NCI-H1417 treated with DMSO at 0.1 percent for 48 hours (cell line): ENCODE measurements at regions not wholly inside any gene's neighbourhood (a gene's known extent, or its start where the extent isn't known, plus 50 kb on each side); places are given as distances from the start of the nearest gene placed in this dataset.

Source experiments
- DNase-seq: peaks from one replicate; lab custom pipeline; 2025; lab: John Stamatoyannopoulos, UW

DNA sequence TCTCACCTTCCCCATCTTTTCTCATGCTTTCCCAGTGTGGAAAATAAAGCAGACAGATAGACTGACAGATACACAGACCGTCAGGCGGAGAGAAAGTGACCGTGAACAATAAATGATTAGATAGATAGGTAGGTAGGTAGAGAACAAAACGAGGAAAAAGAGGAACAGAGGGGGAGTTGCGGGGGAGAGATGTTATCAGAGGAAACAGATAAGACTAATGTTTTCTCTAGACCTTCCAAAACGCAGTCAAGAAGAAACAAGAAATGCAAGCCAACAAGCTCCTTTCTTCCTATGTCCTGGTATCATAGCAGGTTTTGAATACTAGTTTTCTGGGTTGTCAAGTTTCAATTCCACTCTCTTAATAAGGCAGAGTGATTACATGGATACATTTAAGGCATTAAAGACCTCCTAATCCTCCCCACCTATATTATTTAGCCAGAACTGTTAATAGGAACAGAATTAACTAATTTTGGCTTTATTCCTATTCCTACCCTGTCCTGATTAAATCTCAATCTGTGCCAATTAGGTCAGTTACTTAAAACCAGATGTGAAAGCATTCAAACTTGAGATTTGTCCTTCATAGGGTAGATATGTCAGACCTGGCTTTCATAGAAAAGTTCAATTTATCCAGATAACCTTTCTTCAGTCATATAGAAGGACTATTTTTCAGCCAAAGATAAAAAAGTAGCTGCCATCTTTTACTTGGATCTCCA, 89.0 kb upstream of the PTPRR start:
- DNase-seq, result no peak

DNA sequence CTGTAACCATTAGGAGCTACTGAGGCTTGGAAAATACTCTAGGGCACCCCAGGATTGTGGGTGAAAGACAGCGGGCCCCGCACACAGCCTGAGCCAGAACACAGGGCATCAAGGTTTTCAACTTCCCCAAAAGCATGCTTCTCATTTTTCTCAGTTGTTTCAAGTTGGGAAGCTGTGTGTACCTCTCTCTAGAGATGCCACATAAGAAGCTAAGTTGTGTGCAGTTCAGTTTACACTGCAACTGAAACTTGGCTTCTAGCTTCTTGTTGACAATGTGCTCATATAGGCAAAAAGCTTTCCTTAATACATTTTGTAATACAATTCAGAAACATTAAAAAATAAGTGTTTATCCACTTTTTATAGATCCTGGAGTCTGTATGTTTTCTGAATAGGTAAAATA, 88.1 kb upstream of the PTPRR start:
- no peak for DNase-seq

DNA sequence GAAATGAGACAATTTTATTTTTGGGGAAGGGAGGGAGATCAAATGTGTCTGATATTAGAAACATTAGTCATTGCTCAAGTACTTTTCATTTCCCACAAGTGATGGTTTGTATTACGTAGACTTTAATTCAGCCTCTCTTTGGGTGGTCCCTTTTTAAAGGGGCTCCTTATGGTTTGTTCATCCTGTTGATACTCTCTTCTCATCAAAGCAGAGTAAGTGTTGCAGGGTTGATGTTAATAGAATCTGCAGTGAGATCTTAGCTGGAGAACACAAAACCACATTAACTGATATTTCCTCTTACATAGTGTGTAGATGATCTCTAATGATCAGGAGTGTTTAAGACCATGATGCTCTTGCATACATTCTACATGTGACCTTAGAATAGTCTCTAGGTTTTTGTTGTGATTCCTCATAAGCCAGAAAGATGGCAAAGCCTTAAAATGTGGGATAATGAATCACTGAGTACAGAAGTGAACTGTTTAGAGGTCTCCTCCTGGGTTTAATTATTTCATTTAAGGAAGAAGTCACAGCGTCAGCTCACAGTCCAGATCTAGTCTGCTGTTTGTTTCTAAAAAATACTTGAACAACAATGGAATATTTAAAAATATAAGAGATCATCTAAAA, 87.4 kb upstream of the PTPRR start:
- no peak for DNase-seq

GRCh38 chr12:71007020-71007419, 86.5 kb upstream of the PTPRR start:
- no peak for DNase-seq

DNA sequence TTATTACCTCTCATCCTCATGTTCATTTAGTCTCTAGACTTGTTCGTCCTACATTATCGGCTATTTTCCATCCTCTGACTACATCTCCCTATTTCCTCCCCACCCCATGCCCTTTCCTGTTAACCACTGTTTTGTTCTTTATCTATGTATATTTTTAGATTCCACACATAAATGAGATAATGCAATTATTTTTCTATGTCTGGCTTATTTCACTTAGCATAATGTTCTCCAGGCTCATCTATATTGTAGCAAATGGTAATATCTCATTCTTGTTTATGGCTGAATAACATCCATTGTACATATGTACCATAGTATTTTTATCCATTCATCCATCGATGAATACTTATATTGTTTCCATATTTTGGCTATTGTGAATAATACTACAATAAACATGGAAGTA, 84.6 kb upstream of the PTPRR start:
- DNase-seq, result no peak

DNA sequence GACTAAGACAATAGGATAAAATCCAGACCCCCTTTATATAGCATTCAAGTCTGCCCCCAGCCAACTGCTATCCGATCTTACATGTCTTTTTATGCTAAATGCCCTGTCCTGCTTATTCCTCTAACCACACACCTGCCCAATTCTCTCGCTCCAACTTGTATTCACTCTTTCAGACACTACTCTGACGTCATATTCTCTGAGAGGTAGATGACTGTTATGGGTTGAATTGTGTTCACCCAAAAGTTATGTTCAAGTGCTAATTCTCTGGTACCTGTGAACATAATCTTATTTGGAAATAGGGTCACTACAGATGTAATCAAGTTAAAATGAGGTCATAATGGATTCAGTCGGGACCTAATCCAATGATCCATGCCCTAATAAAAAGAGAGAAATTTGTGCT, 84.0 kb upstream of the PTPRR start:
- no peak for DNase-seq

DNA sequence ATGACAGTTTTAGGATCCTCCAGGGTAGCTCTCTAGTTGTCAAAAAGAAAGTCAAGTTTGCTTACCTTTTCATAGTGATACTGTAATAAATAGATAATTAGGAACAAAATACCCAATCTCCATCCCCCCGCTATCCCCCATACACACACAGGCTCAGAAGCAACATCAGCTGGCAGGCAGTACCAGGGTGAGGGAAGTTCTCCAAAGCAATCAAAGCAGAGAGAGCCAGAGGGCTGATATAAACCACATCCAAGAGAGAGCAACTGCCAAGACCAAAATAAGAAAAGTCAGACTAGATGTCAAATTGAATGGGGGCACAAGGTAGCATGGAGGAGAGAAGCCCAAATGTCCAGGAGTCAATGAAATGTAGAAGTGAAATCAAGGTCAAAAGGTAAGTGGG, 80.2 kb upstream of the PTPRR start:
- no peak for DNase-seq

DNA sequence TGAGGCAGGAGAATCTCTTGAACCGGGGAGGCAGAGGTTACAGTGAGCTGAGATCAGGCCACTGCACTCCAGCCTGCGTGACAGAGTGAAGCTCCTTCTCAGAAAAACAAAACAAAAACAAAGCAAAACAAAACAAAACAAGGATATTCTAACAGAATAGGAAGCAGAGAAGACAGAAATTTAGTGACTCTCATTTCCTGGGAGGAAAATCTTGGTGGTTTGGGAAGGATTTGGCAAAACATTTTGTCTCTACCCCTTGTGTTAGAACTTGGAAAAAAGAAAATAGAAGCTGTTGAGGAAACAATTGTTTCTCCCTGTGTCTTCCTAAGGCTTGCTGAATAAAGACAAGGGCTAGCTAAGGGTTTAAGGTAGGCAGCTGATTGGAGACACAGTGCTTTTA, 79.7 kb upstream of the PTPRR start:
- no peak for DNase-seq

DNA sequence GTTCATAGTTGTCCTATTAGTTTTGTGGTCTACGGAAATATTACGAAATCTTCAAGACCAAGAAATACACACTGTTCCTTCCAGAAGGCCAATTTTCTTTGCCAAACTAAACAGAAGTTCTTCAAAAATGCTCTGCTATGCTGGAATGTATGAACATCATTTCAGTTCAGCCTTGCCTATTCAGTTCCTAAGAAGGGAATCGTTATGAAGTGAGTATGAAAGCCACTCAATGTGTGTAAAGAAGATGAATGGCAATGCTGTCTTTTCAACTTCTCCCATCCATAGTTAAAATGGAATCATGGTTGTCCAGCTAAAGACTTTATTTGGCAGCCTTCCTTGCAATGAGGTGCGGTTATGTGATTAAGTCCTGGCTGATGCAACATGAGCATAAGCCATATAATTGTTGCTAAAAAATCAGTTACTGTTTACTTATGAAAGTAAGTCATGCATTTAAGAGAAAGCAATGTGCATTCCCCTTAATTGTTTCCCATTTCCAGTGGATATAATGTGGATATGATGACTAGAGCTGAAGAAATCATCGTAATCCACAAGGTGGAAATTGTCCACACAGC, 73.8 kb upstream of the PTPRR start:
- DNase-seq, result no peak

- DNase-seq, result no peak
These were observed 68.7 kb upstream of the PTPRR start for GRCh38 chr12:70989232-70989631.

- no peak for DNase-seq
These were observed 65.3 kb upstream of the PTPRR start for GRCh38 chr12:70985850-70986249.

DNA sequence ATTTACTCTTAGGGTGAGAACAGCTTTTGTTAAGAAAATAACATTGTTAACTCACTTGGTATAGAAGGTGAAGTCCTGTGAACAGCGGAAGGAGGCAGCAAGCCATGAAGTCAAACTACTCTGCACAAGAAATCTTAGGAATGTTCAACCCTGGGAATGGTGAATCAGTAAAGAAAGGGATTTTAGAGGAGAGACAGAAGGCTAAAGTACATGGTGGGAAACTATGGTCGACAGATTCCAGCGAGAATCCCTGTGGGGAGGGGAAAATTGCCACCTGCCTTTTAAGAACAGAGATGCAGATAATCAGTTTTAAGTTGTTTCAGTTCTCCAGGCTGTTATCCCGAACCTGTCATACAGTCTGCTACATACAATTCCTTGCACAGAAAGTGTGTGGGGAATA, 63.2 kb upstream of the PTPRR start:
- no peak for DNase-seq

- no peak for DNase-seq
These were observed 62.5 kb upstream of the PTPRR start for GRCh38 chr12:70982991-70983390.

DNA sequence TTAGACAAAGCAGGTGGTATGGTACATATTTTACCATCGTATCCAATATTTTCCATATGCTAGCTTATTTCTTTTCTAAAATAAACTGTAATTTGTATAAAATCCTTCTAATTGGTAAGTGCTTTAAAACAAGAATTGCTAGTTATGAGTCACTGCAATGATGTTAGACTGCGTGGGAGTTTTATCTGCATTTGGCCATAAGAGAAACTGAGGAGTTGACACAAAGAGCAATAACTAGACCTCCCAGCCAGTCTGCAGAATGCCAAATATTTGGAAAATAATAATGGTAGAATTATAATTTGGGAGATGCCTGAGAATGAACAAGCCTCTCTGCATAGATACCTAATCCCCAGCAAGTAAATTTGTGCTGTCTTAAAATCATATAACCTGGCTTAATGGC, 61.7 kb upstream of the PTPRR start:
- DNase-seq, result no peak

DNA sequence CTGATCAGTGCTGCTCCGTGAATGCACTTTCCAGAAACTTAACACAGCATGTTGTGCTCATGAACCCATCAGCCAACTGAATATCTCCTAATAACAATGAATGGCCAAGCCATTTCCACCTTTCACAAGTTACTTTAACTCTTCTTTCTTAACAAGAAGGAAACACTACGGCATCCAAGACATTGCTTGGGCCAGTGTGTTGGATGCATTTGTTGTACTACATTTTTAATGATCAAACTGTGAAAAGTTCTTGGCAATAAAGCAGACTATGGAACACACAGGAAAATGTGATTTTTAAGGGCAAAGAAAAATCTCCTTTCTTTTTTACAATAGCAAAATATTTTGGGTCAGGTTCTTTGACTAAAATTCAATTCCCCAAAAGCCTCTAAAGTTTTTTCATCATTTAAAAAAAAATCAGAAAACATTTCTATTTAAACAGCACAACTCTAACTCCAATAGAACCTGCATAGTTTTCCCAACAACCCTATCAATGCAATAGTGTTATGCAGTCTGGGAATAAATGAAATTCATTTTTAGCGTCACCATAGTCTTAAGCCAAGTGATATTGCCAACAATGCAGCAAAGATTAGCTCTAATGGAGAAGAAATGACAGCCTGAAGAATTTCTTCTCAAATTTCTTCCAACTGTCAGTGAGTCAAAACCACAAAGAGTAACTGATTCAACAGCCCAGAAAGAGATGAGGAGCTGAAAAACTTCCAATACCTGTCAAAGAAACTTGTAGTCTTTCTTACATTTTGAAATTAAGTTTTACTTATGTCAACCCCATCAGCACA, 50.7 kb upstream of the PTPRR start:
- no peak for DNase-seq
